HG03175 (cell line): ENCODE measurements at regions not wholly inside any gene's neighbourhood (a gene's known extent, or its start where the extent isn't known, plus 50 kb on each side); places are given as distances from the start of the nearest gene placed in this dataset.

ENCODE experiments used
- ATAC-seq: cut with Tn5 transposase; IDR thresholded peaks from one replicate; pipeline ENCODE4 v1.9.1; 2021; ENCODE audit warnings: mild to moderate bottlenecking, moderate library complexity; ENCODE audit not compliant: unreplicated experiment

DNA sequence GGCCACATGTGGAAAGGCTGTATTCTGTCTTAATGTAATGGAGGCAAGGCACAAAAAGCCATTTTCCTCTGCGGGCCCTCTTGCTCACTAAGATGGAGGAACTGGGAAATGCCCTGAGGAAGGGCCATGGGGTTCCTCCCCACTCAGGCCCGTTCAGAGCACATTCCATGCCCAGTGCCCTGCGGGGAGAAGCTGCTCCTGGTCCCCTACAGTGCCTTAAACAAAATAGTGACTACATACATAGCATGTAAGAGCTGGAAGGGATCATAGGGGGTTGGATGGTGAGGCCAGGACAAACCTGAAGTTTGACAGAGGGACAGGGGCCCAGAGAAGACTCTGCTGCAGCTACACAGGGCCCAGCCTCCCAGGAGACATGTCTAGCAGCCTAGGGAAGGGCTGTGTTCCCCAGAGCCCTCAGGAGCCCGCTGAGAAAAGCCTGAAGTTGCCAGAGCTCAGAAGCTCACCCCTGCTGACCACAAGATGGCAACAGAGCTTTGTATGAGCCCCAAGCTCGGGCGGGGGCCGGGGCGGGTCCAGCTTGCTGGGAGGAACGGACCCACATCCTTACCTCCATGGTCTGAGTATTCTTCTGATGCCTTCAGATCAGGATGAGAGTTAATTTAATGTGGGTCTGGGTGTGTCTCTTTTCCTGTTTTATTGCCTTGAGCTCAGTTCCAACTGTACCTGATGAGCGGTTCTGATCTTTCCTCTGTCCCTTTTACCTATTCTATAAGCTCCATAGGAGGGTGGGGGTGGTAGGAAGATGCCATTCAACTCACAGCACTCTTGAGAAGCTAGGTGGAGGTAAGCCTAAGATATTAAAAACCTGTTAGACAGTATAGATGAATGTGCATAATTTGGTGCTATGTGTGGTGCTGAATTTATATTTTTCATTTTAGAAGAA lies 242.9 kb downstream of the CDC5L start:
- no peak for ATAC-seq

DNA sequence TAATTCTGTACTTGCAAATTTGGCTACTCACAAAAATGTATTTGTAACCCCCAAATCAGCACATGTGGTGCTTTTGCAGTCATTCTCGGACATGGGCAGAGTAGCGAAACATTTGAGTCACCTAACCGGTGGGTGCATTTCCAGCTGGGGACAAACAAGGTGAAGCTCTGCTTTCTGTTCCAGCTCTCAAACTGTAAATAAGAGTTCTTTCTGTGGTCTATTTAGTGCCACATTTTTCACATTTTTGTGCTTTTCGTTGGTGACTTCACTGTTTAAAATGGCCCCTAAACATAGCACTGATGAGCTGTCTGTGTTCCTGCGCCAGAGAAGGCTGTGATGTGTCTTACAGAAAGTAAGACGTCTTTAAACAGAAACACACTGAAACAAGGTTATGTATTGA lies 244.5 kb downstream of the CDC5L start:
- ATAC-seq: no peak

DNA sequence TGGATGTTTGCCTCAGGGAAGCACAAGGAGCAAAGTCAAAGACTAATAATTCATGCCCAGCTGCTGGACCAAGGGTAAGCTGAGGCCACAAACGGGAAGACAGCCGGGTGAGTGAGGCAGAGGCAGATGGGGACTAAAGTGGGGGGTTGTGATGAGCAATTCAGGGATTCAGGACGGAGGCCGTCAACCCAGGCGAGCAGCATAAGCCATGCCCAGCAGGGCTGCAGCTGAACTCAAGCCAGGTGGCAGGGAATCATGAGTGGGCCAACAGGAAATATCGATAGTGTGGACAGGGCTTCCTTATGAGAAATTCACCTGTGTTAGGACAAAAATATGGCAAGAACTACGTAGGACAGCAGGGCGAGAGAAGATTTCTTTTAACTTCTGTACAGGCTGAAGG lies 246.8 kb downstream of the CDC5L start:
- no peak for ATAC-seq

DNA sequence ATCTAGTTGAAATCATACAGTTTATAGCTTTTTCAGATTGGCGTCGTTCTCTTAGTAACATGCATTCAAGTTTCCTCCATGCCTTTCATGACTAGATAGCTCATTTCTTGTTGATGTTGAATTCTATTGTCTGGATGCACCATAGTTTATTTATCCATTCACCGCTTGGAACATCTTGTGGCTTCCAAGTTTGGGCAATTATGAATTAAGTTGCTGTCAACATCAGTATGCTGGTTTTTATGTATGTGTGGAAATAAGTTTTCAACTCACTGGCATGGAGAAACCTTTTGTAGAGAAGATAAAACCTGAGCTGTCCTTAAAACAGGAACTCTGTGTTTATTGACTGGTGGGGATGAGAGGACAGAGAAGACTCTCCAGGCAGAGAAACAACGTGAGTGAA lies 248.0 kb downstream of the CDC5L start:
- ATAC-seq: no peak

DNA sequence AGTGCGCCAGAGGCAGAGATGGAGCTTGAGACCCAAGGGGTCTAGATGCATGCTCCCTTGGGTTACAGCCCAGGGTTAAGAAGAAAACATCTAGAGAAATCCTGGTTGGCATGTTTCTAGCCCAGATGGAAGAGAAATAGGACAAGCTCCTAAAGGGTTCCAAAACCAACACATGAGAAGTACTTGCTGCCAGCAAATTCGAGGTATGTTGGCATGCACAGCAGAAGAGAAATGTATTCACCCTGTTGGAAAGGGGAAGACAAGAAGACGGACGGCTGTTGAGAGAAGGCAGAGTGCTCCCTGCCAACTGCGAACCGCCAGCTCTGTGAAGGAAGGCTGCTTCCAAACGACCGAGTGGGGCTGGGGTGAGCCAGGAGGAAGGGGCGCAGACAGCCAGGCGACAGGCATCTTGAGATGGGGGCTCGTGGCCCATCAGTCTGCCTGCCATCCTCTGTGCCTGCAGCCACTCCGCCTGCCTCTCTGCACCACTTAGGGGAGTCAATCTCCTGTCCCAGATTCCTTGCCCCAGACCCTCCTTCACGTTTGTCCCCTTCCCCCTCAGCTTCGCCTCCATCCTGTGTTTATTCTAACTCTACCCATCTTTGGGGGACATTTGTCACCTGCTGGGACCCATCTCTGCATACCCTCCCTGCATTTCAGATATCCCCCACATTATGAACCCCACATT lies 249.2 kb downstream of the CDC5L start:
- no peak for ATAC-seq

DNA sequence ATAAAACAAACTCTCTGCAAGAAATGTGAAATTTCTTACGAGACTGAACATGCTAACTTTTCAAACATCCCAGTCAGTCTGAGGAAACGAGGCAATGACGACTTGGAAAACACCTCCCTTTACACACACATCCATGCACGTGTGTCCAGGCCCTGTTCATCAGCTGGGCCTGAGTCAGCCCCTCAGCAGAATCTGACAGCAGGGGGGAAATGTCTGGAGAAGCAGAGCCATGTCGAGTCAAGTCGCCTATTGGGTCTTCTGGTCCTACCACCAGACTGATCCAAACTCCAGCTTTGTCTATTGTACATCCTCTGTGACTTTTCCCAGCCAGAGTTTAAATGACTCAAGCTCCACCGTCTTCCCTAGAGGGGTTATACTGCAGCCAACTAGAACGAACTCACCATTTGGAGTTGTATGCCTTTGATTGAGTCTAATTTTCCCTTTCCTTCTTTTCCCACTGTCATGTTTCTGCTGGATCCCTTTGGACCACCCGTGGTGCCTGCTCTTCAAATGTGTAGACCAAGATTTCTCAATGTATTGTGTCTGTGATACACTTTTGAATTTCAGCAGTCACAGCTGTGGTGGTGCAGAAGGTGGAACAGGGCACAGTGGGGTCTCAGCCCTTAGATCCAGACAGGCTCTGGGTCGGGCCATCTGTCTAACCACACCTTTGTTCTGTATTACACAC lies 254.0 kb downstream of the CDC5L start:
- ATAC-seq: no peak

DNA sequence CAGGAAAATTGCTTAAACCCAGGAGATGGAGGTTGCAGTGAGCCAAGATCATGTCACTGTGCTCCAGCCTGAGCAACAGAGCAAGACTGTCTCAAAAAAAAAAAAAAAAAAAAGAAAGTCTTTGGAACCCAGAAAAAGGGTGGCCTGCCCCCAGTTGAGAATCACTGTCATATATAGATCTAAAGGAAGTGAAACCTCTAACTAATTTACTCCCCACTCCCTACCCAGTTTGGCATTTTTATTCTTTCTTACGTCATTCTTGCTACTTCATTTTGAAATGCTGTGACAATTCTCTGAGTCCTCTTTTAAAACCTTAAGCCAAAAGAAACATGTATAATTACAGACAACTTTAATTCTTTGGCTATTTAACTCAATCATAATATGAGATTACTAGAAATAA lies 254.8 kb downstream of the CDC5L start:
- ATAC-seq: no peak

DNA sequence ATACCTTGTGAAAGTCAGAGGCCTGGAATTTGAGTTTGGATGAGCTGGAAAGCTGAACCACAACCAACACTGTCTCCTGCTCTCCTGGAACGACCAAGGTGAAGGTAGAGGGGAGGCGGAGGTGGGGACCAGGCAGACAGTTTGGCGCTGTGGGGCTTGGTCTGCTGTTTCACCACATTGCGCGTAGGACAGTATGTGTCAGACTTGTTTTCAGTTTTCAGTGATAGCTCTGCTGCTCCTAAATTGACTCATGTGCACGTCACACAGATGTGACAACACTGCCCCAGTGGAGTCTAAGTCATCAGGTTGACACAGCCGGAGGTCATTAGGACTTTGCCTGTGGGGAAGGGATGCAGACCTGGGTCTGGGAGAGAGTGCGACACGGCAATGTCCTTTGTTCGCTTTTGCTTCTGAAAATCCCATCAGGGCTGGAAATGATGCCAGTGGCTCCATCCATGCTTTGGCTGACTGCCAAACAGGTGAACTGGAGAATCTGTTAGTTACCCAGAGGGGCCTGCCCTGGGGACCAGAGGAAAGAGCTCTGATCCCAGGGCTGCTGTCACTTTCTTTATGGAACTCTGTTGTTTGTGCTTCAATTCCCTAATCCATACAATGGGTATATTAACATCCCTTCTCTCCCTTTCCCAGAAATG lies 255.5 kb downstream of the CDC5L start:
- ATAC-seq: no peak

DNA sequence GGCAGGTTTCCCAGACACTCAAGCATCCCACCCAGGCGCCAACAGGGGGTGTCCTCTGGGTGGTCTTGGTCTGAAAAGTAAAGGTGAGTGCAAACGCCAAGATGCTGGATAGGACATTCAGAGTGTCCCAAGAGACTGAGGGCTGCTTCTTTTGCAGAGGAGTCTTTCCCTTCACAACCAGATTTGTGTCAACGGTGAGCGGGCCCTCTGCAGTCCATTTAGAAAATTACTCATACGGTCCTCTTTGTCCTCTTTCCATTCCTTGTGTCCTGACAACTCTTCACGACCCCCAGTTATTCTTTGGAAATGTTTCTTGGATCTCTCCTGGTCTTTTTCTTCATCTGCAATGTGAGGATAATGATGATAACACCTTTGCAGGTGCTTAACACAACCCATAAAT lies 257.8 kb downstream of the CDC5L start:
- no peak for ATAC-seq

DNA sequence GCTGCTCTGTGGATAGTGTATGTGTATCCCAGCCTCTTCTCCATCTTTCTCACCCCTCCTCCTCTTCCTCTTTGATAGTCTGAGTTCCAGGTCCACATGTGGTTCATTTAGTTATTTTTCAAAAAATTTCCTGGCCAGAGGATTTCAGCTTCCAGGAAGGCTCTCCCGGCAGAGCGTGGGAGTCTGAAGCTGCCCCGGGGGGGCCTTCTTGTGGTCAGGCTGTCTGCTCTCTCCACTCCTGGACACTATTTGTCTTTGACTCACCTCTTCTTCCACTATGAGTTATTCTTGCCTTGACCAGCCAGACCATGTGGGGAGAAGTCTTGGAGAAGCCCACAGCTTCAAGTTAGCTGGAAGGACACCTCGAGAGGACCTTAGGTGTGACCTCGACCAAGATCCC lies 258.8 kb downstream of the CDC5L start:
- ATAC-seq: no peak

DNA sequence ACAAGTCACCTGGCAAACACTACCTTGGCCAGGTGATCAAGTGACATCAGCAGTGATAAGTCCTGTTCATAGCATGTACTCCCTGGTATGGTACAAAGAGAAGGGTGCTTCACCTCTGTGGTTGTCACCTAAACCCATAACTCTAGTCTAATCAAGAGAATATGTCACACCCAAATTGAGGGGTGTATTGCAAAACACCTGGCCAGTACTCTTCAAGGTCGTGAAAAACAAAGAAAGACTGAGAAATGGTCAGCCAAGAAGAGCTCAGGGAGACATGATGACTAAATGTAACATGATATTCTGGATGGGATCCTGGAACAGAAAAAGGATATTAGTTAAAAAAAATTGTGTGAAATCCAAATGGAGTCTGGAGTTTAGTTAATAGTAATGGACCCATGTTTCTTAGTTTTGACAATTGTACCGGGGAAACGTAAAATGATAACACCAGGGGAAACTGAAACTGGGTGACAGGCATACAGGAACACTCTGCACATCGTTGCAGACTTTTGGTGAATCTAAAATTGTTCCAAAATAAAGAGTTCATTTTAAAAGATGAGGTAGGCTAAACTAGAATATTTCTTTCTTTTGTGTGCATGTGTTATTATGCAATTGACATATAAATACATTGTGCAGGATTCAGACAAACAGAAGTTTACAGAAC lies 262.0 kb downstream of the CDC5L start:
- ATAC-seq: no peak

DNA sequence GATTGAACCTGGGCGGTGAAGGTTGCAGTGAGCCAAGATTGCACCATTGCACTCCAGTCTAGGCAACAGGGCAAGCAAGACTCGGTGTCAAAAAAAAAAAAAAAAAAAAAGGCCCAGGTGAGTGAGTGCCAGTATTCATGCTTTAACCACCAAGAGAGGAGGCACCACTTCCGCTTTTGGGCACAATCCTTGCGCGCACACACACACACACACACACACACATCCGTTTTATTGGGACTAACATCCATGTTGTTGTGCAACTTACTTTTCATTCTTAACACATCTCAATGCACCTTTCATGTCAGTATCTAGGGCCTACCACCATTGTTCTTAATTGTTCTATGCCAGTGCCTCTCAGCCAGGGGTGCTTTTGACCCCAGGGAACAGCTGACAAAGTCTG lies 263.0 kb downstream of the CDC5L start:
- ATAC-seq: no peak

DNA sequence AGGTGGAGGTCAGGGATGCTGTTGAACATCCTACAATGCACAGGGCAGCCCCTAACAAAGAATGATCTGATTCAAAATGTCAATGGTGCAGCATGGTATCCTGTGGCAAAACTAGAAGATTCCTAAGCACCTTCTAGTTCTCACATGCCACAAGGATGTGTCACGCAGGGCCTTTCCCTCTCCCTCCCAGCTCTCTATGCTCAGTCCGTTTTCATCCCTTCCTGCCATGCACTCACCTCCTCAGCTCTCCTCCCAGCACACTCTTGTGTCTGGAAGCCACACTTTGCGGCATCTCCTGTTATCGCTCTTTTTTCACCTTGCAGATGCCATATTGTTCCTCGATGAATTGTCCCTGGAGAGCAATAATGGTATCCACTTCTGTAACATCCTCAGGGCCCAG lies 263.4 kb downstream of the CDC5L start:
- ATAC-seq: no peak

DNA sequence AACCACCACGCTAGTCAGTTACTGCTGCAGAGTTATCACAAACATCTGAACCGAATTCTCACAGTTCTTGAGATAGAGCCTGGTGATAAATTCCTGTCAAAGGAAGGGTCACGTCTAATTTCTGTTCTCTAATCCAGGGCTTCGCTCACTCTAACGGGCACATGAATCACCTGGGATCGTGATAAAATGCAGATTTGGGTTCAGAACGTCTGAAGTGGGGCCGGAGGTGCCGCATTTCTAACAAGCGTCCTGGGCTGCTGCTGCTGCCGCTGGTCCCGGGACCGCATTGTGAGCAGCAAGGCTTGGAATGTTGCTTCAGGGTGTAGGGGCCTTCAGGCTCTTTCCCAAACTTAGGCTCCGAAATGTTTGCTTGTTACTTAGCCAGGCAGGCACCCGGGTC lies 264.1 kb downstream of the CDC5L start:
- ATAC-seq: no peak

DNA sequence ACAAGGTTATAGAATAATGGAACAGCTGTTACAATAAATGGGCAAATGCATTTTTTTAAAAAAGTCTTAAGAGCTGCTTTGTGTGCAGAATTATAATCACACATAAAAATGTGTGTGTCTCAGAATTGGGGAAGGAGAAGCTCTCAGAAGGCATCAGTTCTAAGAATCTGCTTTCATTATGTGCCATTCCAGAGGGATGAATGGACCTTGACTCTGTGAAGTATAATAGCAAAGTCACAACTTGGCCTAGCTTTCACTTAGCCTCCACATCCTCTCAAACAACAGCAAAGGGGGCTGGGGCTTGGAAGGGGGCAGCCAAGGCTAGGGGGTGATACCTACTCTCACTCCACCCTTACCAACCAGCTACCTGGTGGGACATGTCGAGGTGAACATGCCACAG lies 265.0 kb downstream of the CDC5L start:
- ATAC-seq: no peak

DNA sequence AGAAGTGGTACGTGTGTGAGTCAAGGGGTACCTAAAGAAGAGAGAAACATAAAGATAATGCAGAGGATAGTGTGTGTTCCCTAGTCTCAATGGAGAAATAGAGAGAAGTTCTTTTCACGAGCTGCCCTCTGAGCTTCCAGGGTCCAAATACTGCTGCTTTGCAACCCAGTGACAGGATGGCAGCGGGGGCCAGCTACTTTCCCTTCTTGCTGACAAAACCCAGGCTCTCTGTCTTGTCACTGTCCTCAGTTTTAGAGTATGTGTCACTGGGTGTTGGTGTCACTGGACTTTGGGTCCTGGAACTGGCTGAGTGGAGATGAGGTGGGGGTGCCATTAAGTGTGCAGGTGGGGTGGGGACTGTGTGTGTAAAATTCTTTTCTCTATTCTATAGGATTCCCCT lies 265.6 kb downstream of the CDC5L start:
- no peak for ATAC-seq

DNA sequence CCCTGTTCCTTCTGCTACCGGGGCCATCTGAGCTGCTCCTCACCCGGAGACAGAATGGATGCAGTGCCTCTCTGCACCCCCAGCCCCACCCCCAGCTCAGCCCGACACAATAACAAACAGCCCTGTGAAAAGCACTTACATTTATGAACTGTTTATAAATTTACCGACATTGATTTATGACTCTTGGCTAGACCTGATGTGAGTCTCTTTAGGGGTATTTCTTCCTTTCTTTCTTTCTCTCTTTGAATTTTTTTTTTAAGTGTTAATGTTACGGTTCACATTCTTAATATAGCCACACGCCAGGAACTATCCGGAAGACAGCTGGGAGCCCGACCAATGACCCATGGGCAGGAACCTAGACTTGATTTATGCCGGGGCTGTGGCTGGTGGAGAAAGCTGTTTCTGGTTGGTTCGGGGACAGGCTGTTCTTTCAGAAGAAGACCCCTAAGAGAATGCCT lies 266.3 kb downstream of the CDC5L start:
- ATAC-seq: no peak

DNA sequence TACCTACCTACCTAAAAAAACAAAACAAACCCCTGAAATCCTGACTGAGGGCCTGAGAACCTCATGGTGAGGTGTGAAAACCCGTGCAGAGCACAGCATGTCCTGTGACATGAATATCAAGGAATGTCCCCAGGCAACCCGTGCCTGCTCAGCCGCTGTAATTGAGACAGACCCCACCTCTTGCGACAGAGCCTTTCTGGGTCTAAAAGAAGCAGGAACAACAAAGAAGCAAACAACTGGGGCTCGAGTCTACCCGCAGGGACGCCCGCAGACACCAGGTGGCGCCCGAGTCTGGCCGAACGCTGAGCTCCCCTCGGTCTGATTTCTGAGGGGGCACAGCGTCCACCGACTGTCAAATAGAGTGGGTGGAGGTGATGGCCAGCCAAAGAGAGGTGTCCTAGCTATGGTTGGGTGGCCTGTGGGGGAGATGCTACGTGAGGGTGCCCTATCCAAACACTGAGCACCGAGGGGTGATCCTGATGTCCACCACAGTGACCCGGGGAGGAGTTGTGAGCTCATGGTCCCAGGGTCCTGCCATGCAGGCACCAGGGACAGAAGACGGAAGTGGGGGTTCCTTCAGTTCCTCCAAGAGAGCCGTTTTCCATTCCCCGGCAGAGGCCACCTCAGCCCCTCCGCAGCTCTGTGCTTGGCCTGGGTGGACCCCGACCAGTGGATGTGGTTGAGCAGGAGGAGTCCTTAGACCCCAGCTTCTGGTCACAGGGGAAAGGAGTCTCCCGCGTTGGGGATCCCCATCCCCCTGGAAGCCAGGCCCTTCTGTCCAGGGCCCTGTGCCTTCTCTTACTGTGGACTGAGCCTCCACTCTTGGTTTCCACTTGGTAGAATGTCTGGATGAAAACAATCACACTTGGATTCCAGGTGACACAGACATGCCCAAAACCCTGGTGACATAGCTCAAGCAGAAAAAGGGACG lies 268.2 kb downstream of the CDC5L start:
- peak; percentile 68 for ATAC-seq

DNA sequence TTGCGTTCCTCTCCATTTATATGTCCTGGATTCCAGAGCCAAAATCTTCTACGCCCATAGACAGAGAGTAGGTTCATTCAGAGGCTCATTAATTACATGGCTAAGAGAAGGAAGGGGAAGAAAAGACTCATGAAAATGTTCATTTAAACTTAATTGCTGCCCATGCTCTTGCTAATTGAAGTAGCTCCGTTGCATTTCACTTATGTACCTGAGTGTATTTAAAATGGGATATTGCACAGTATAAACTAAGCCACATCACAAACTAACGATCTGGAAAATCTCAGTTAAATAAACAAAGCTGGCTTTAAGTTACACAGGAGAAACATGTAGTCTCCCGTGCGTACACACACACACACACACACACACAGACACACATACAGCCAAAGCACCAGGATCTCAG lies 269.2 kb downstream of the CDC5L start:
- ATAC-seq: no peak
